DMS53 treated with DMSO at 0.1 percent for 48 hours (cell line): ENCODE measurements at regions not wholly inside any gene's neighbourhood (a gene's known extent, or its start where the extent isn't known, plus 50 kb on each side); places are given as distances from the start of the nearest gene placed in this dataset.
A peak's percentile ranks its signal among the peaks of the same experiment; 100 is the strongest.

Experiments used
- DNase-seq: peaks from one replicate; lab custom pipeline; 2025; ENCODE audit not compliant: unreplicated experiment; lab: John Stamatoyannopoulos, UW

GRCh38 chr7:130910949-130911944 is 177.2 kb upstream of the KLF14 start:
- no peak for DNase-seq

- DNase-seq: no peak
Observed at GRCh38 chr7:130912082-130912861, 178.3 kb upstream of the KLF14 start.

GRCh38 chr7:130912862-130913638 is 179.0 kb upstream of the KLF14 start:
- peak; percentile 79 for DNase-seq

- no peak for DNase-seq
Observed at GRCh38 chr7:130913639-130914553, 179.9 kb upstream of the KLF14 start.

GRCh38 chr7:130914554-130915294 is 180.7 kb upstream of the KLF14 start:
- no peak for DNase-seq

- DNase-seq: no peak
Observed at GRCh38 chr7:130917669-130918128, 183.7 kb upstream of the KLF14 start.

- DNase-seq: no peak
Observed at GRCh38 chr7:130918129-130919052, 184.4 kb upstream of the KLF14 start.

- peak; percentile 39 for DNase-seq
Observed at GRCh38 chr7:130919316-130920103, 185.5 kb upstream of the KLF14 start.

GRCh38 chr7:130920122-130920521 is 186.1 kb upstream of the KLF14 start:
- no peak for DNase-seq

GRCh38 chr7:130921391-130922180 is 187.6 kb upstream of the KLF14 start:
- DNase-seq: peak; percentile 50

GRCh38 chr7:130922206-130923112 is 188.5 kb upstream of the KLF14 start:
- no peak for DNase-seq

- no peak for DNase-seq
Observed at GRCh38 chr7:130923365-130923764, 189.4 kb upstream of the KLF14 start.

- no peak for DNase-seq
Observed at GRCh38 chr7:130923930-130924329, 189.9 kb upstream of the KLF14 start.

- no peak for DNase-seq
Observed at GRCh38 chr7:130925136-130925794, 191.3 kb upstream of the KLF14 start.
